Adrenal gland (tissue), 9 donors: ENCODE measurements at regions not wholly inside any gene's neighbourhood (a gene's known extent, or its start where the extent isn't known, plus 50 kb on each side); places are given as distances from the start of the nearest gene placed in this dataset.

ENCODE experiments used
- DNase-seq, 7 donors: peaks; one replicate each; pipeline ENCODE4 v3.0.0-alpha.2; 2019 to 2020
- H3K27ac ChIP-seq, 5 donors: fragments of 200-600 bp; sonication (generic) in 4 of 5; 1 replicate in 3 of 5; 2 replicates in 2 of 5; pipeline versions ENCODE4 v1.5.1 to v1.8.0; 2016 to 2020; ENCODE audit warnings: mild to moderate bottlenecking in 1 of 5
- H3K27me3 ChIP-seq: fragments of 200-600 bp; 2 replicates; pipeline ENCODE4 v1.8.0; 2021
- H3K36me3 ChIP-seq, 2 donors: fragments of 200-600 bp; replicated peaks in 1 of 2; 1 replicate in 1 of 2; 2 replicates in 1 of 2; pipeline versions ENCODE4 v1.5.1 to v1.8.0; 2018 to 2022
- H3K4me1 ChIP-seq, 2 donors: fragments of 200-600 bp; replicated peaks in 1 of 2; 1 replicate in 1 of 2; 2 replicates in 1 of 2; pipeline versions ENCODE4 v1.5.1 to v1.8.0; 2018 to 2021
- H3K4me3 ChIP-seq, 4 donors: fragments of 200-600 bp; sonication (generic) in 3 of 4; one replicate each; pipeline ENCODE4 v1.5.1; 2016 to 2018
- H3K9me3 ChIP-seq, 3 donors: fragments of 200-600 bp; sonication (generic) in 1 of 3; replicated peaks in 1 of 3; 1 replicate in 2 of 3; 2 replicates in 1 of 3; pipeline versions ENCODE4 v1.5.1 to v1.8.0; 2016 to 2021
- CTCF ChIP-seq, 6 experiments: fragments of 450-650 bp in 4 of 6; fragments of 200-600 bp in 2 of 6; sonication (generic) in 1 of 6; IDR thresholded peaks; 1 replicate in 5 of 6; 2 replicates in 1 of 6; pipeline versions ENCODE4 v1.5.1 to v1.8.0; 2016 to 2021; ENCODE audit warnings: antibody characterized with exemption in 6 of 6, mild to moderate bottlenecking in 2 of 6, moderate library complexity in 1 of 6
- POLR2A ChIP-seq, 2 donors: fragments of 450-650 bp; IDR thresholded peaks; one replicate each; pipeline ENCODE4 v1.6.1; 2017; ENCODE audit warnings: antibody characterized with exemption in 2 of 2, mild to moderate bottlenecking in 2 of 2, moderate library complexity in 1 of 2
- WGBS, 4 donors: extraction: QIAGEN DNeasy Blood & Tissue Kit in 2 of 4; methylation state at CpG; one replicate each; pipeline versions ENCODE4 v1.1.5 to v1.1.7; 2013 to 2017; 5-methylcytosine and 5-hydroxymethylcytosine counted together
- intact Hi-C, 2 donors: fragments of 100-400 bp; cut with DNase I; formaldehyde crosslinking; loops; one replicate each; pipeline versions ENCODE4 v1.14.1 to v1.15.0; 2022 to 2023
- donor health status: healthy with polysubstance abuse.
- donor health status: Bipolar disorder and iron deficiency.
- donor health status: DM: yes; HTN: yes; CAD: no.
- donor health status: DM: no; HTN: no; CAD: no.
- donor health status: DM: no; HTN: no; CAD: no.

DNA sequence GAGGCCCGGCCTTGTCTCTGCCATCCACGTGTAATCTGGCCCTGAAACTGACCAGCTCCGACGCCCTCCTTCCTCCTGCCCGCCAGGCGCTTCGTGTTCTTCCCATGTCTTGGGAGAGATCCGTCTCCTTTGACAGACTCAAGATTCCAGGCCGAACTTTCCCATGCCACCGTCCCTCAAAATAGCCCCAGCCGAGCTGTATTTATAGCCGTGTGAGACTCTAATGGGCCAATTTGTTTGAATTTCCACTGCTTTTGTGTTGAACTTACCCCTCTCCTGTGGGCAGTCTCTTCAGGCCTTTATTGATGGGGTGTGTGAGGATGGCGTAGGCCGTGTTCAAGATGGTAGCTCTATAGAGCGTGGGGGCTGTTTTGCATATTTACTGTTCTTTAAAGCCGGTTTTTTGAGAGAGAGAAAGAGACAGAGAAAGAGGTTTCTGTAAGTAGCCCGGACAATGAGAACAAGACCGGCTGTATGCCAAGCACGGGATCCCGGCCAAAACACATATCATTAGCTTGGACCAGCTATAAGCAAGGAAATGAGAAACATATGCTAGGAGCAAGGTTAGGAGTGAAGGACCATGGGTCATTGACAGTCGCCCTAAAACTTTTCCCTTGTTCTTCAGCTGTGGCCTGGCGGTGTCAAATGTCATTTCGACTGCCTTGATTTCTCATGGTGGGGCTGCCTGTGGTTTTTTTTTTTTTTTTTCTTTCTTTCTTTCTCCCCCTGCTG is 124.5 kb upstream of the ZFHX3 start:
- peak; percentile 53 to 86 (median 76) for DNase-seq
- H3K4me3 ChIP-seq = no peak overlapping the region
- peak in 4 of 6 experiments; percentile 13 to 86 (median 50) for TF ChIP-seq CTCF (IDR thresholded peaks at IDR 0.05)
- no peak for TF ChIP-seq POLR2A (IDR thresholded peaks at IDR 0.05)
- no peaks in the 10 kb centered on the region for H3K9me3 ChIP-seq
- H3K27ac ChIP-seq = peak overlapping the region in 3 of 5 donors; percentile 21 to 80 (median 76)
- H3K27me3 ChIP-seq = no peaks in the 10 kb centered on the region
- 55 to 74% (median 59%) methylated on average over 22 to 23 of the region's 23 CpGs for WGBS, 4 donors
- H3K36me3 ChIP-seq = no peaks in the 10 kb centered on the region
- H3K4me1 ChIP-seq = peaks cover 8 to 13% of the 10 kb centered on the region in 2 donors
- intact Hi-C loops = loop anchor here (10.0 kb wide), 1 partner anchor 108 kb away; no protein-coding TSS in a partner anchor

- H3K4me1 ChIP-seq = peaks cover 13 to 18% of the 10 kb centered on the region in 2 donors
- H3K36me3 ChIP-seq = no peaks in the 10 kb centered on the region
- no peak for TF ChIP-seq POLR2A (IDR thresholded peaks at IDR 0.05)
- TF ChIP-seq CTCF (IDR thresholded peaks at IDR 0.05) = no peak
- H3K9me3 ChIP-seq = no peaks in the 10 kb centered on the region
- DNase-seq = no peak
- no peaks in the 10 kb centered on the region for H3K27me3 ChIP-seq
- no peak overlapping the region for H3K4me3 ChIP-seq
- intact Hi-C loops = loop anchor here (10.0 kb wide), 1 partner anchor 107 kb away; no protein-coding TSS in a partner anchor
- H3K27ac ChIP-seq = peak overlapping the region in 3 of 5 donors; percentile 21 to 80 (median 76)
- 83 to 86% (median 85%) methylated on average over 7 to 9 of the region's 9 CpGs for WGBS, 4 donors
These were observed 123.9 kb upstream of the ZFHX3 start for GRCh38 chr16:73171901-73172240.

DNA sequence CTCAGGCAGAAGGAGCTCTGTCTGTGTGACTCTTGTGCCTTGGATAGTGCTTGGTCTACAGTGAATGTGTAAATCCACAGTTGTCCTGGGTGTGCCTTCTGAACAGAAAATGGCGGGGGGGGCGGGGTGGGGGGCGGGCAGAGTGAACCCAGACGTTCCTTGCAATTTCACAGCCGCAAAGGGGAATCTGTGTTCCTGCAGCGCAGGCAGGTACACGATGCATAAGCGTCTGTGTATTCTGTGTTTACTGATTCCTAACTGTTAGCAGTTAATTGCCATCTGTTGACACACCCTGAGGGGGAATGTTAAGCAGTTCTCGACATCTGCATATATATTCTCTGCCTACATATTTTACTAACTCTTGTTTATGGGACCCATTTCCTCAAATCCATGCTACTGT is 123.5 kb upstream of the ZFHX3 start:
- Histone ChIP-seq H3K4me1 (peaks cover 16 to 23% of the 10 kb centered on the region in 2 donors), H3K27me3 (no peaks in the 10 kb centered on the region), H3K36me3 (no peaks in the 10 kb centered on the region), H3K9me3 (no peaks in the 10 kb centered on the region), H3K27ac (peak overlapping the region in 1 of 5 donors; percentile 31), H3K4me3 (no peak overlapping the region)
- TF ChIP-seq CTCF (IDR thresholded peaks at IDR 0.05) = no peak
- intact Hi-C loops = loop anchor here (10.0 kb wide), 1 partner anchor 107 kb away; no protein-coding TSS in a partner anchor
- 70 to 87% (median 82%) methylated on average over 6 to 9 of the region's 9 CpGs for WGBS, 4 donors
- no peak for DNase-seq

GRCh38 chr16:73170612-73171038 is 122.7 kb upstream of the ZFHX3 start:
- Histone ChIP-seq H3K36me3 (no peaks in the 10 kb centered on the region), H3K4me1 (peaks cover 16 to 28% of the 10 kb centered on the region in 2 donors), H3K27ac (peak overlapping the region in 2 of 5 donors; percentile 22 to 51), H3K9me3 (no peaks in the 10 kb centered on the region), H3K27me3 (no peaks in the 10 kb centered on the region), H3K4me3 (no peak overlapping the region)
- WGBS, 4 donors = 72 to 81% (median 79%) methylated on average over 10 of the region's 10 CpGs
- intact Hi-C loops = loop anchor here (10.0 kb wide), 1 partner anchor 106 kb away; no protein-coding TSS in a partner anchor
- TF ChIP-seq CTCF (IDR thresholded peaks at IDR 0.05) = no peak
- TF ChIP-seq POLR2A (IDR thresholded peaks at IDR 0.05) = no peak
- peak in 2 of 7 donors; percentile 25 to 65 for DNase-seq
